ENCODE measurements at regions not wholly inside any gene's neighbourhood (a gene's known extent, or its start where the extent isn't known, plus 50 kb on each side); places are given as distances from the start of the nearest gene placed in this dataset.

- no peak overlapping the region for H3K4me3 ChIP-seq (ENCODE audit: low read length)
- DNase-seq (ENCODE audit: low read depth) = peak; percentile 81
Measured at GRCh38 chr11:95711162-95711944, 78.2 kb downstream of the FAM76B start.

GRCh38 chr11:95708681-95709080, 80.9 kb downstream of the FAM76B start:
- H3K4me3 ChIP-seq (ENCODE audit: low read length) = no peak overlapping the region
- TF ChIP-seq CTCF (conservative IDR thresholded peaks at IDR 0.05; ENCODE audit: low read length) = no peak
- DNase-seq (ENCODE audit: low read depth) = no peak

More at GRCh38 chr11:95711162-95711944, 78.2 kb downstream of the FAM76B start:
- no peak for TF ChIP-seq CTCF (conservative IDR thresholded peaks at IDR 0.05; ENCODE audit: low read length)

- DNase-seq (ENCODE audit: low read depth) = no peak
- TF ChIP-seq CTCF (conservative IDR thresholded peaks at IDR 0.05; ENCODE audit: low read length) = no peak
- no peak overlapping the region for H3K4me3 ChIP-seq (ENCODE audit: low read length)
Measured at GRCh38 chr11:95706974-95707387, 82.6 kb downstream of the FAM76B start.

- TF ChIP-seq CTCF (conservative IDR thresholded peaks at IDR 0.05; ENCODE audit: low read length) = peak; percentile 98
- H3K4me3 ChIP-seq (ENCODE audit: low read length) = no peak overlapping the region
Measured at GRCh38 chr11:95705485-95706124, 84.0 kb downstream of the FAM76B start.

GRCh38 chr11:95704865-95705264, 84.7 kb downstream of the FAM76B start:
- no peak for TF ChIP-seq CTCF (conservative IDR thresholded peaks at IDR 0.05; ENCODE audit: low read length)
- no peak overlapping the region for H3K4me3 ChIP-seq (ENCODE audit: low read length)
- no peak for DNase-seq (ENCODE audit: low read depth)

More at GRCh38 chr11:95705485-95706124, 84.0 kb downstream of the FAM76B start:
- peak; percentile 86 for DNase-seq (ENCODE audit: low read depth)

- H3K4me3 ChIP-seq (ENCODE audit: low read length) = no peak overlapping the region
- no peak for DNase-seq (ENCODE audit: low read depth)
- TF ChIP-seq CTCF (conservative IDR thresholded peaks at IDR 0.05; ENCODE audit: low read length) = no peak
Measured at GRCh38 chr11:95703049-95703448, 86.5 kb downstream of the FAM76B start.

GRCh38 chr11:95702526-95702925, 87.1 kb downstream of the FAM76B start:
- TF ChIP-seq CTCF (conservative IDR thresholded peaks at IDR 0.05; ENCODE audit: low read length) = no peak
- DNase-seq (ENCODE audit: low read depth) = peak; percentile 92
- H3K4me3 ChIP-seq (ENCODE audit: low read length) = no peak overlapping the region
